ENCODE measurements at regions not wholly inside any gene's neighbourhood (a gene's known extent, or its start where the extent isn't known, plus 50 kb on each side); places are given as distances from the start of the nearest gene placed in this dataset.

DNA sequence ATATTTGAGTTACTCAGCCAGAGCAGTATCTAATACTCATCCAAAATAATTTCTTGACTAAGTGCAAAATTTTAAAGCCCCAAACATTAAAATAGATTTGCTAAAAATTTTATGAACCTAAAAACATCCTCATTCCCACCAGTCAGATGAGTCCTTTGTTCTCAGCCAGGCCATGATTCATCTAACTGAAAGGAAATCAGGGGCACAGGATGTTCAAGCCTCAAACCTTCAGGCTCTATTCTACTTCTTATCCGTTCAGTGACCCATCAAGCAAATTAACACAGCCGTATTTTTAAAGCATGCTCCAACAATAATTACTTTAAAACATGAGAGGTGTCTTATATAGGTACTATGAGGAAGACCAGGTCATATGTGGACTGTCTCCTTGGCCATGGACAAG is 176.5 kb upstream of the MON1B start:
- DNase-seq (no peak), ATAC-seq (no peak)
- no peaks in the 10 kb centered on the region for H3K9me3 ChIP-seq (ENCODE audit: control insufficient read depth in 2 of 3, low read length in 3 of 3)
- no peaks in the 10 kb centered on the region for H3K27me3 ChIP-seq (ENCODE audit: control insufficient read depth in 2 of 2, insufficient read depth in 2 of 2, low read length in 2 of 2)
- H3K27ac Mint-ChIP-seq: no peak overlapping the region
- peaks cover 0 to 17% (median 3%) of the 10 kb centered on the region in 5 donors for H3K27me3 Mint-ChIP-seq
- CTCF ChIA-PET: no interaction called here
- no peaks in the 10 kb centered on the region for H3K4me1 ChIP-seq (ENCODE audit: control insufficient read depth in 2 of 2, insufficient read depth in 2 of 2, low read length in 2 of 2)
- H3K36me3 Mint-ChIP-seq: no peaks in the 10 kb centered on the region
- POLR2A ChIA-PET: no interaction called here
- H3K9me3 Mint-ChIP-seq: peaks cover 0 to 18% (median 10%) of the 10 kb centered on the region in 11 donors
- H3K4me3 ChIP-seq (ENCODE audit: low read length): no peak overlapping the region
- H3K4me3 Mint-ChIP-seq: no peak overlapping the region
- intact Hi-C loops (cut with micrococcal nuclease): no loop called here
- peaks cover 0 to 1% (median 0%) of the 10 kb centered on the region in 7 donors for H3K4me1 Mint-ChIP-seq
- no peak overlapping the region for H3K27ac ChIP-seq (ENCODE audit: low read depth, low read length)
- no peaks in the 10 kb centered on the region for H3K36me3 ChIP-seq (ENCODE audit: control insufficient read depth in 2 of 3, insufficient read depth in 3 of 3, low read length in 3 of 3)

DNA sequence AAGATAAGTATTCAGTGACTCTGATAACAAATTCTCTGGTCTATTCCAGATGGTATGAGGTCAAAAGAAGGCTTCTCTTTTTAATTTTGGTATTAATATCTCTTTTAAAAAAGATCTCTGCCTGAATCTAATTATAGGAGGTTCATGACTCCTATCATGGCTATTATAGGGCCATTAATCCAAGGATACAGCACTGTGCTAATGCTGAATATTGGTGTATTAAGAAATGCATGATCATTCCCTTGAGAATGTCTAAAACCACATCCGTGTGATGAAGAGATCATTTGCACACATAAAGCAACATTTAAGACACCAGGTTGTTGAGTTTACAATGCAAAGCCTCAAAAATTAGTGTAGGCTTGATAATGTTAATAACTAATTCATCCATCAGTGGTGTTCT is 160.4 kb upstream of the MON1B start:
- H3K27ac Mint-ChIP-seq: no peak overlapping the region
- no peaks in the 10 kb centered on the region for H3K36me3 ChIP-seq (ENCODE audit: control insufficient read depth in 2 of 3, insufficient read depth in 3 of 3, low read length in 3 of 3)
- H3K27ac ChIP-seq (ENCODE audit: low read depth, low read length): no peak overlapping the region
- no peak for ATAC-seq
- DNase-seq: no peak
- no peaks in the 10 kb centered on the region for H3K4me1 ChIP-seq (ENCODE audit: control insufficient read depth in 2 of 2, insufficient read depth in 2 of 2, low read length in 2 of 2)
- CTCF ChIA-PET: no interaction called here
- no peaks in the 10 kb centered on the region for H3K4me1 Mint-ChIP-seq
- intact Hi-C loops (cut with micrococcal nuclease): no loop called here
- H3K36me3 Mint-ChIP-seq: no peaks in the 10 kb centered on the region
- H3K27me3 Mint-ChIP-seq: peaks cover 0 to 7% (median 0%) of the 10 kb centered on the region in 5 donors
- H3K9me3 ChIP-seq (ENCODE audit: control insufficient read depth in 2 of 3, low read length in 3 of 3): no peaks in the 10 kb centered on the region
- peaks cover 0 to 10% (median 0%) of the 10 kb centered on the region in 11 donors for H3K9me3 Mint-ChIP-seq
- POLR2A ChIA-PET: no interaction called here
- H3K4me3 ChIP-seq (ENCODE audit: low read length): no peak overlapping the region
- peaks cover 0 to 2% of the 10 kb centered on the region in 2 donors for H3K27me3 ChIP-seq (ENCODE audit: control insufficient read depth in 2 of 2, insufficient read depth in 2 of 2, low read length in 2 of 2)
- H3K4me3 Mint-ChIP-seq: no peak overlapping the region

GRCh38 chr16:77033516-77033915 is 157.5 kb upstream of the MON1B start:
- Histone ChIP-seq H3K27ac (ENCODE audit: low read depth, low read length) (no peak overlapping the region), H3K4me3 (ENCODE audit: low read length) (no peak overlapping the region), H3K36me3 (ENCODE audit: control insufficient read depth in 2 of 3, insufficient read depth in 3 of 3, low read length in 3 of 3) (no peaks in the 10 kb centered on the region), H3K4me1 (ENCODE audit: control insufficient read depth in 2 of 2, insufficient read depth in 2 of 2, low read length in 2 of 2) (no peaks in the 10 kb centered on the region), H3K9me3 (ENCODE audit: control insufficient read depth in 2 of 3, low read length in 3 of 3) (no peaks in the 10 kb centered on the region), H3K27me3 (ENCODE audit: control insufficient read depth in 2 of 2, insufficient read depth in 2 of 2, low read length in 2 of 2) (peaks cover 0 to 2% of the 10 kb centered on the region in 2 donors)
- intact Hi-C loops (cut with micrococcal nuclease): no loop called here
- ChIA-PET POLR2A (no interaction called here), CTCF (no interaction called here)
- ATAC-seq (no peak), DNase-seq (no peak)
- H3K4me1 Mint-ChIP-seq: no peaks in the 10 kb centered on the region
- H3K36me3 Mint-ChIP-seq: no peaks in the 10 kb centered on the region
- H3K27ac Mint-ChIP-seq: no peak overlapping the region
- H3K4me3 Mint-ChIP-seq: no peak overlapping the region
- peaks cover 0 to 7% (median 0%) of the 10 kb centered on the region in 5 donors for H3K27me3 Mint-ChIP-seq
- H3K9me3 Mint-ChIP-seq: peaks cover 0 to 15% (median 0%) of the 10 kb centered on the region in 11 donors

DNA sequence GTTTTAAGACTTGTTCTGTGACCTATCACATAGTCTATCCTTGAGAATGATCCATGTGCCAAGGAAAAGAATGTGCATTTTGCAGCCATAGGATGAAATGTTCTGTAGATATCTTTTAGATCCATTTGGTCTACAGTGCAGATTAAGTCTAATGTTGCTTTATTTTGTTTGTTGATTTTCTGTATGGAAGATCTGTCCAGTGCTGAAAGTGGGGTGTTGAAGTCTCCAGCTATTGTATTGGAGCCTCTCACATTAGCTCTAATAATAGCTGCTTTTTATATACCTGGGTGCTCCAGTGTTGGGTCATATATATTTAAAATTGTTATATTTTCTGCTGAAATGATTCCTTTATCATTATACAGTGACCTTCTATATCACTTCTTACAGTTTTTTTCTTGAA is 155.6 kb upstream of the MON1B start:
- ATAC-seq (no peak), DNase-seq (no peak)
- CTCF ChIA-PET: no interaction called here
- H3K4me3 ChIP-seq (ENCODE audit: low read length): no peak overlapping the region
- no peaks in the 10 kb centered on the region for H3K9me3 ChIP-seq (ENCODE audit: control insufficient read depth in 2 of 3, low read length in 3 of 3)
- no peak overlapping the region for H3K27ac Mint-ChIP-seq
- no peaks in the 10 kb centered on the region for H3K4me1 ChIP-seq (ENCODE audit: control insufficient read depth in 2 of 2, insufficient read depth in 2 of 2, low read length in 2 of 2)
- no peak overlapping the region for H3K4me3 Mint-ChIP-seq
- H3K36me3 ChIP-seq (ENCODE audit: control insufficient read depth in 2 of 3, insufficient read depth in 3 of 3, low read length in 3 of 3): no peaks in the 10 kb centered on the region
- H3K27me3 Mint-ChIP-seq: peaks cover 0 to 3% (median 0%) of the 10 kb centered on the region in 5 donors
- no peak overlapping the region for H3K27ac ChIP-seq (ENCODE audit: low read depth, low read length)
- peaks cover 0 to 2% of the 10 kb centered on the region in 2 donors for H3K27me3 ChIP-seq (ENCODE audit: control insufficient read depth in 2 of 2, insufficient read depth in 2 of 2, low read length in 2 of 2)
- H3K4me1 Mint-ChIP-seq: no peaks in the 10 kb centered on the region
- intact Hi-C loops (cut with micrococcal nuclease): no loop called here
- H3K9me3 Mint-ChIP-seq: peaks cover 0 to 15% (median 0%) of the 10 kb centered on the region in 11 donors
- H3K36me3 Mint-ChIP-seq: no peaks in the 10 kb centered on the region
- POLR2A ChIA-PET: no interaction called here

DNA sequence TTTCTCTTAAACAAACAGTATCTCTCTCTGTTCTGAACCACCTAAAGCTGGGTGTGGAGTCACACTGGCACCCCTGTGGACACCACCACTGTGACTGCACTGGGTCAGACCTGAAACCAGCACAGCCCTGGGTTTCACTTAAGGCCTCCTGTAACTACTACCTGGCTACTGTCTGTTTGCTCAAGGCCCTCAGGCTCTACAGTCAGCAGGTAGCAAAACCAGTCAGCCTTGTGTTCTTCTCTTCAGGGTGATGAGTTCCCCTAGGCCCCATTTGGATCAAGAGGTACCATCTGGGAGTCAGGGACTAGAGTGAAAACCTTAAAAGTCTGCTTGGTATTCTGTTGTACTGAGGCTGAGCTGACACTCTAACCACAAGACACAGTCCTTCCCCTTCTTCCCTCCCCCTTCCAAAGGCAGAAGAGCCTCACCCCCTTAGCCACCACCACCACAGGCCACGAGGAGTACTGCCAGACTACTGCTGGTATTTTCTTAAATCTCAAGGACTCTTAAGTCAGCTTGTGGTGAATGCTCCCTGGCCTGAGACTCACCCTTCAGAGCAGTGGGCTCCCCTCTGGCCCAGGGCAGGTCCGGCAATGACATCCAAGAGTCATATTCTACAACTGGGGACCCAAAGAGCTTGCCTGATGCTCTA is 153.2 kb upstream of the MON1B start:
- Histone ChIP-seq H3K36me3 (ENCODE audit: control insufficient read depth in 2 of 3, insufficient read depth in 3 of 3, low read length in 3 of 3) (no peaks in the 10 kb centered on the region), H3K4me1 (ENCODE audit: control insufficient read depth in 2 of 2, insufficient read depth in 2 of 2, low read length in 2 of 2) (no peaks in the 10 kb centered on the region), H3K27me3 (ENCODE audit: control insufficient read depth in 2 of 2, insufficient read depth in 2 of 2, low read length in 2 of 2) (peaks cover 0 to 2% of the 10 kb centered on the region in 2 donors), H3K9me3 (ENCODE audit: control insufficient read depth in 2 of 3, low read length in 3 of 3) (no peaks in the 10 kb centered on the region), H3K27ac (ENCODE audit: low read depth, low read length) (no peak overlapping the region), H3K4me3 (ENCODE audit: low read length) (no peak overlapping the region)
- intact Hi-C loops (cut with micrococcal nuclease): no loop called here
- peaks cover 0 to 4% (median 0%) of the 10 kb centered on the region in 5 donors for H3K27me3 Mint-ChIP-seq
- peaks cover 0 to 15% (median 0%) of the 10 kb centered on the region in 11 donors for H3K9me3 Mint-ChIP-seq
- no peak overlapping the region for H3K4me3 Mint-ChIP-seq
- no peaks in the 10 kb centered on the region for H3K4me1 Mint-ChIP-seq
- ChIA-PET CTCF (no interaction called here), POLR2A (no interaction called here)
- DNase-seq (no peak), ATAC-seq (no peak)
- H3K36me3 Mint-ChIP-seq: no peaks in the 10 kb centered on the region
- no peak overlapping the region for H3K27ac Mint-ChIP-seq

DNA sequence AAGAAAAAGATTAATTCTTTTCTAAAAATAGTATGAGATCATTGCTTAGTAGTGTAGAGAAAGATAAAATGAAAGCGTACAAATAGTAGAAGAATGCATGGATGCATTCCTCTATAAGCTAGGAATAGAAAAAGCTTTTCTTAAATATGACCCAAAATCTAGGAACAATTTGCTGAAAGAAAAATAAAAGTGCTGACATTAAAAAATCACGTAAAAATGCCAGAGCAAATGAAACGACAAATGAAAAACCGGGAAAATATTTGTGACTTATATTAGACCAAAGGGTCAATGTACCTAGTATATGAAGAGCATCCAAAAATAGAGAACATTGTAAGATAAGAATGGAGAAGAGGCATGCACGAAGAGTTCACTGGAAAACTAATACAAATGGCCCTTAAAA is 149.5 kb upstream of the MON1B start:
- CTCF ChIA-PET: no interaction called here
- intact Hi-C loops (cut with micrococcal nuclease): no loop called here

GRCh38 chr16:77043076-77043475 is 147.9 kb upstream of the MON1B start:
- Histone ChIP-seq H3K27me3 (ENCODE audit: control insufficient read depth in 2 of 2, insufficient read depth in 2 of 2, low read length in 2 of 2) (no peaks in the 10 kb centered on the region), H3K4me1 (ENCODE audit: control insufficient read depth in 2 of 2, insufficient read depth in 2 of 2, low read length in 2 of 2) (no peaks in the 10 kb centered on the region), H3K9me3 (ENCODE audit: control insufficient read depth in 2 of 3, low read length in 3 of 3) (no peaks in the 10 kb centered on the region), H3K27ac (ENCODE audit: low read depth, low read length) (no peak overlapping the region), H3K36me3 (ENCODE audit: control insufficient read depth in 2 of 3, insufficient read depth in 3 of 3, low read length in 3 of 3) (no peaks in the 10 kb centered on the region), H3K4me3 (ENCODE audit: low read length) (no peak overlapping the region)
- Mint-ChIP-seq H3K27ac (no peak overlapping the region), H3K36me3 (no peaks in the 10 kb centered on the region), H3K9me3 (no peaks in the 10 kb centered on the region), H3K4me1 (no peaks in the 10 kb centered on the region), H3K4me3 (no peak overlapping the region), H3K27me3 (peaks cover 0 to 14% (median 3%) of the 10 kb centered on the region in 5 donors)
- CTCF ChIA-PET: no interaction called here
- POLR2A ChIA-PET: no interaction called here
- intact Hi-C loops (cut with micrococcal nuclease): no loop called here
- no peak for ATAC-seq
- DNase-seq: no peak

More for the DNA sequence above, 149.5 kb upstream of the MON1B start:
- DNase-seq (no peak), ATAC-seq (no peak)
- H3K27me3 ChIP-seq (ENCODE audit: control insufficient read depth in 2 of 2, insufficient read depth in 2 of 2, low read length in 2 of 2): no peaks in the 10 kb centered on the region
- Mint-ChIP-seq H3K9me3 (peaks cover 0 to 6% (median 0%) of the 10 kb centered on the region in 11 donors), H3K27ac (no peak overlapping the region), H3K36me3 (no peaks in the 10 kb centered on the region), H3K4me1 (no peaks in the 10 kb centered on the region), H3K27me3 (peaks cover 0 to 9% (median 3%) of the 10 kb centered on the region in 5 donors), H3K4me3 (no peak overlapping the region)
- H3K4me3 ChIP-seq (ENCODE audit: low read length): no peak overlapping the region
- H3K4me1 ChIP-seq (ENCODE audit: control insufficient read depth in 2 of 2, insufficient read depth in 2 of 2, low read length in 2 of 2): no peaks in the 10 kb centered on the region
- H3K36me3 ChIP-seq (ENCODE audit: control insufficient read depth in 2 of 3, insufficient read depth in 3 of 3, low read length in 3 of 3): no peaks in the 10 kb centered on the region
- POLR2A ChIA-PET: no interaction called here
- H3K9me3 ChIP-seq (ENCODE audit: control insufficient read depth in 2 of 3, low read length in 3 of 3): no peaks in the 10 kb centered on the region
- no peak overlapping the region for H3K27ac ChIP-seq (ENCODE audit: low read depth, low read length)
